Kidney (tissue), 13 donors: ENCODE measurements at regions not wholly inside any gene's neighbourhood (a gene's known extent, or its start where the extent isn't known, plus 50 kb on each side); places are given as distances from the start of the nearest gene placed in this dataset.

Experiments used
- DNase-seq, 5 donors: peaks; one replicate each; pipeline ENCODE4 v3.0.0-alpha.2; 2013 to 2020
- FAIRE-seq: peaks from 2 replicates; lab custom pipeline; 2012; peaks lifted over from hg19 to GRCh38; lab: Jason Lieb, UNC
- H3K27ac ChIP-seq, 2 donors: one replicate each; pipeline ENCODE4 v1.7.0; 2013; ENCODE audit warnings: low read depth in 2 of 2, low read length in 2 of 2, inconsistent platforms in 1 of 2
- H3K27me3 ChIP-seq: one replicate; pipeline ENCODE4 v1.7.1; 2013; ENCODE audit warnings: low read length, inconsistent platforms; ENCODE audit not compliant: control insufficient read depth, insufficient read depth
- H3K36me3 ChIP-seq, 3 donors: one replicate each; pipeline versions ENCODE4 v1.7.0 to v1.7.1; 2013; ENCODE audit warnings: low read length in 3 of 3, control low read depth in 1 of 3, inconsistent platforms in 1 of 3; ENCODE audit not compliant: insufficient read depth in 3 of 3, control insufficient read depth in 2 of 3
- H3K4me1 ChIP-seq, 3 donors: one replicate each; pipeline versions ENCODE4 v1.7.0 to v1.7.1; 2013; ENCODE audit warnings: low read length in 3 of 3, inconsistent platforms in 1 of 3, low read depth in 1 of 3; ENCODE audit not compliant: control insufficient read depth in 2 of 3, insufficient read depth in 2 of 3
- H3K4me3 ChIP-seq, 3 donors: one replicate each; pipeline versions ENCODE4 v1.7.0 to v1.8.1; 2013; ENCODE audit warnings: low read length in 3 of 3, control low read depth in 1 of 3, inconsistent platforms in 1 of 3
- H3K9ac ChIP-seq, 3 donors: one replicate each; pipeline versions ENCODE4 v1.7.0 to v1.7.1; 2013; ENCODE audit warnings: low read length in 3 of 3, control low read depth in 1 of 3, inconsistent platforms in 1 of 3
- H3K9me3 ChIP-seq, 3 donors: one replicate each; pipeline versions ENCODE4 v1.7.0 to v1.7.1; 2013; ENCODE audit warnings: low read length in 3 of 3, control low read depth in 1 of 3, inconsistent platforms in 1 of 3; ENCODE audit not compliant: control insufficient read depth in 2 of 3, insufficient read depth in 1 of 3
- intact Hi-C: fragments of 100-400 bp; cut with DNase I; formaldehyde crosslinking; loops from one replicate; pipeline ENCODE4 v1.11.1; 2022
- TF ChIP-seq, protein P1 (sequence below): IDR thresholded peaks from 3 replicates; pipeline ENCODE4 v1.5.1; 2012; ENCODE audit warnings: mild to moderate bottlenecking, moderate library complexity, borderline replicate concordance; ENCODE audit not compliant: insufficient read depth; ENCODE audit errors: extremely low read depth
- donor health status: control.
- donor health status: control.
- donor health status: control.
- donor health status: control.
- donor health status: control.
- donor health status: DM: yes; HTN: yes; CAD: no.
- donor health status: Normal renal cell carcinoma (clear cell type).

DNA sequence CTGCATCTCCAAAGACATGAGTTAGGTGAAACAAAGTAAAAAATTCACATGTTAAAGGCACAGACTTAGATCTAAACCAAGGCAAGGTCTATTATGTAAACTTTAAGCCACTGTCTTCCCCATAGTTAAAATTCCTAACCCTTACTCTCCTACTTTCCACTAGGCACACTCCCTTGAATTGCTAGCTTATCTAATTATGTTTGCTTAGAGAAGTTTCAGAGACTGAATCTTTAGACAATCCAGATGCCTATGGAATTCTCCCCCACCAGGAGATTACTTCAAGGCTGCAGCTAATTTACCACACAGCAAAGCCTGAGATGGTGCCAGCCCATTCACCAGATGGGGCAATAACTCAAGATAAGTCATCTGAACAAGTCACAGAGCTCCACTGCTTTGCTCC lies 803.1 kb upstream of the COX7C start:
- intact Hi-C loops = no loop called here

DNA sequence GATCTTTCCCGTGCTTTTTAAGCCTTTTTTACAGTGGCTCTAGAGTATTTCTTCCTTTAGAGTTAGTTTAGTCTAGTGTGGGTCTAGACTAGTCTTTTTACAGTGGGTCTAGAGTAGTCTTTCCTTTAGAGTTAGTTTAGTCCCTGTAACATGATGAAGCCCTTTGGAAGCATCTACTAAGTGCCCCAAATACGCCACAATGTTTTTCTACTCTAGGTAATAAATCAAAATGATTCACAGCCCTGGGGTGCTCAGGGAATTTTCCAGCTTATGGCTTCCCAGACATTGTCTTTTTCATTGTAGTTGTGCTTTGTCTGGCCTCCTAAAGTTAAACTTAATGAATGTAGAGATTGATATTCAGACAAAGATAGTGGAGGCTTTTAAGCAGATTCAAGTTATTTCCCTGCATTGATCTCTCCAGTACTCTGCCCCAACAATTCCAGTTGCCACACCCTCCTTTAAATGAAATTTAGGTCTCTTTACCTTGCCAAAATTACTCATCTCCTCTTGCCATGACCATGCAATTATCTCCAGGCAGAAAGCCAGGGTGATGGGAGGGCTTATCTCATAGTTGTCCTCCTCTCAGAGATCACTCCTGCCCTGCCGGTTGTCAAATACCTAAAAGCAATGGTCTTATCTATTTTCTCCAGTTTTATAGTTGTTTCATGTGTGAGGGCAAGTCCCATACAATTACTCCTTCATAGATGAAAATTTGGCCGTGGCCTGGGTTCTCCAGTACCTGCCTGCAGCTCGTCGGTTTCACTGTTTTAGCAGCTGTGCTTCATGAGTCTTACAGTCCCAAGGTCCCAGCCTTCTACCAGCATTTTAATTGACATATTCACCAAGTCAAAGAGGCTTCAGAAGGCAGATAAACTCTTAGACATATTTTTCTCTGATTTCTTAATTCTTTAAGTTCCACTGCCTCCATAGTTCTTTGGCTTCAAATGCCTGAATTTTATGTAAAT lies 794.0 kb upstream of the COX7C start:
- Histone ChIP-seq H3K9ac (no peak overlapping the region), H3K27me3 (no peaks in the 10 kb centered on the region), H3K27ac (no peak overlapping the region), H3K9me3 (no peaks in the 10 kb centered on the region), H3K36me3 (no peaks in the 10 kb centered on the region), H3K4me1 (no peaks in the 10 kb centered on the region), H3K4me3 (no peak overlapping the region)
- TF ChIP-seq, protein P1, sequence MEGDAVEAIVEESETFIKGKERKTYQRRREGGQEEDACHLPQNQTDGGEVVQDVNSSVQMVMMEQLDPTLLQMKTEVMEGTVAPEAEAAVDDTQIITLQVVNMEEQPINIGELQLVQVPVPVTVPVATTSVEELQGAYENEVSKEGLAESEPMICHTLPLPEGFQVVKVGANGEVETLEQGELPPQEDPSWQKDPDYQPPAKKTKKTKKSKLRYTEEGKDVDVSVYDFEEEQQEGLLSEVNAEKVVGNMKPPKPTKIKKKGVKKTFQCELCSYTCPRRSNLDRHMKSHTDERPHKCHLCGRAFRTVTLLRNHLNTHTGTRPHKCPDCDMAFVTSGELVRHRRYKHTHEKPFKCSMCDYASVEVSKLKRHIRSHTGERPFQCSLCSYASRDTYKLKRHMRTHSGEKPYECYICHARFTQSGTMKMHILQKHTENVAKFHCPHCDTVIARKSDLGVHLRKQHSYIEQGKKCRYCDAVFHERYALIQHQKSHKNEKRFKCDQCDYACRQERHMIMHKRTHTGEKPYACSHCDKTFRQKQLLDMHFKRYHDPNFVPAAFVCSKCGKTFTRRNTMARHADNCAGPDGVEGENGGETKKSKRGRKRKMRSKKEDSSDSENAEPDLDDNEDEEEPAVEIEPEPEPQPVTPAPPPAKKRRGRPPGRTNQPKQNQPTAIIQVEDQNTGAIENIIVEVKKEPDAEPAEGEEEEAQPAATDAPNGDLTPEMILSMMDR = no peak
- intact Hi-C loops = no loop called here
- no peak for DNase-seq
- FAIRE-seq = no peak

More for the DNA sequence above, 803.1 kb upstream of the COX7C start:
- Histone ChIP-seq H3K36me3 (no peaks in the 10 kb centered on the region), H3K4me3 (no peak overlapping the region), H3K27ac (no peak overlapping the region), H3K27me3 (no peaks in the 10 kb centered on the region), H3K9me3 (no peaks in the 10 kb centered on the region), H3K9ac (no peak overlapping the region), H3K4me1 (no peaks in the 10 kb centered on the region)
- DNase-seq = no peak
- no peak for FAIRE-seq
- TF ChIP-seq, protein P1 = no peak

DNA sequence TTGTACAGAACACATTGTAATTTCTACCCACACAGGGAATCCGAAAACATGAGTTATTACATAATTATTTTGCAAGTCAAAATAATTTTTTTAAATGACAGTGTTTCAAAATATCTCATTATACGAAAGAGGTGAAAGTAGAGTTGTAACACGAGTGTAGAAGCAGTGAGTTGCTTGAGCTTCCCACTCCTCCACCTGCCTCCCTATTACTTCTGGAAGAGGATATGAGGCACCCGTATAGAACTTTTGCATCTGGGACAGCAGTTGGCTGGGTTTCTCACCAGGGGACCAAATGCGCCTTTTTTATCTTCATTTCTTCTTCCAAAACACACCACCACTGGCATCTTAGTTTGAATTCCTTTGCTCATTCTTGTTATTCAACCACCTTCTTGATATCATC lies 779.0 kb upstream of the COX7C start:
- intact Hi-C loops = no loop called here
- Histone ChIP-seq H3K4me3 (no peak overlapping the region), H3K4me1 (no peaks in the 10 kb centered on the region), H3K27ac (no peak overlapping the region), H3K9ac (no peak overlapping the region), H3K27me3 (no peaks in the 10 kb centered on the region), H3K36me3 (no peaks in the 10 kb centered on the region), H3K9me3 (no peaks in the 10 kb centered on the region)
- DNase-seq = no peak
- no peak for FAIRE-seq
- TF ChIP-seq, protein P1 = no peak
